B cell (primary cell): ENCODE measurements at regions not wholly inside any gene's neighbourhood (a gene's known extent, or its start where the extent isn't known, plus 50 kb on each side); places are given as distances from the start of the nearest gene placed in this dataset.

Experiments used
- ATAC-seq: fragments of 200-7000 bp; cut with Tn5 transposase; one replicate; pipeline ENCODE4 v1.10.0; 2021; ENCODE audit warnings: low read depth, mild to moderate bottlenecking, moderate number of reproducible peaks, moderate library complexity
- CTCF ChIA-PET: fragments of 350-600 bp; sonication (Branson Sonifier 250); formaldehyde crosslinking; loops from one replicate; lab custom pipeline; 2021; ENCODE audit warnings: antibody characterized with exemption, inconsistent platforms; lab: Charles Lee
- POLR2A ChIA-PET: fragments of 350-600 bp; sonication (Branson Sonifier 250); formaldehyde crosslinking; loops from one replicate; lab custom pipeline; 2021; ENCODE audit warnings: antibody characterized with exemption; lab: Charles Lee
- DNase-seq: peaks from one replicate; pipeline ENCODE4 v3.0.0; 2013
- H2AFZ ChIP-seq: 2 replicates; pipeline ENCODE4 v1.6.1; 2012; ENCODE audit warnings: mild to moderate bottlenecking, low read depth, low read length; ENCODE audit not compliant: insufficient read depth, poor library complexity, severe bottlenecking
- H3K27ac ChIP-seq, 2 donors: 1 replicate in 1 of 2; 2 replicates in 1 of 2; pipeline ENCODE4 v1.5.1; 2012 to 2013; ENCODE audit warnings: low read length in 2 of 2, mild to moderate bottlenecking in 2 of 2, moderate library complexity in 1 of 2
- H3K27me3 ChIP-seq, 4 experiments: fragments of 200-600 bp in 1 of 4; sonication (generic) in 1 of 4; replicated peaks in 1 of 4; 1 replicate in 2 of 4; 2 replicates in 2 of 4; pipeline versions ENCODE4 v1.6.1 to v1.7.0; 2013 to 2016; ENCODE audit warnings: low read length in 3 of 4, mild to moderate bottlenecking in 2 of 4, mixed read lengths in 1 of 4, moderate library complexity in 1 of 4; ENCODE audit not compliant: insufficient read depth in 4 of 4, control insufficient read depth in 3 of 4; ENCODE audit errors: control extremely low read depth in 1 of 4
- H3K36me3 ChIP-seq, 2 experiments: replicated peaks in 1 of 2; 1 replicate in 1 of 2; 2 replicates in 1 of 2; pipeline versions ENCODE4 v1.6.1 to v1.7.1; 2013; ENCODE audit warnings: low read length in 1 of 2; ENCODE audit not compliant: insufficient read depth in 2 of 2, control insufficient read depth in 1 of 2; ENCODE audit errors: control extremely low read depth in 1 of 2, extremely low read depth in 1 of 2
- H3K4me1 ChIP-seq, 2 donors: fragments of 200-600 bp in 1 of 2; sonication (generic) in 1 of 2; 1 replicate in 1 of 2; 2 replicates in 1 of 2; pipeline versions ENCODE4 v1.5.1 to v1.6.1; 2013 to 2017; ENCODE audit warnings: low read length in 2 of 2; ENCODE audit not compliant: control insufficient read depth in 2 of 2, insufficient read depth in 2 of 2
- H3K4me2 ChIP-seq: replicated peaks from 2 replicates; pipeline ENCODE3; 2012; ENCODE audit warnings: mild to moderate bottlenecking, low read depth, low read length; ENCODE audit not compliant: poor library complexity, severe bottlenecking
- H3K4me3 ChIP-seq, 5 experiments: fragments of 200-600 bp in 1 of 5; sonication (generic) in 1 of 5; 1 replicate in 3 of 5; 2 replicates in 2 of 5; pipeline versions ENCODE4 v1.5.1 to v1.7.0; 2011 to 2016; ENCODE audit warnings: low read length in 4 of 5, mild to moderate bottlenecking in 4 of 5, low read depth in 2 of 5, control low read depth in 1 of 5, moderate library complexity in 1 of 5; ENCODE audit not compliant: insufficient read depth in 1 of 5; ENCODE audit errors: control extremely low read depth in 1 of 5, extremely low read depth in 1 of 5
- H3K79me2 ChIP-seq: fragments of 200-600 bp; sonication (generic); one replicate; pipeline ENCODE4 v1.6.0; 2016; ENCODE audit warnings: low read length; ENCODE audit not compliant: control insufficient read depth, insufficient read depth
- H3K9ac ChIP-seq: fragments of 200-600 bp; sonication (generic); 2 replicates; pipeline ENCODE4 v1.6.1; 2017; ENCODE audit warnings: mild to moderate bottlenecking, low read length, moderate library complexity
- H3K9me3 ChIP-seq, 3 donors: one replicate each; pipeline versions ENCODE4 v1.6.1 to v1.7.1; 2013; ENCODE audit warnings: low read length in 2 of 3; ENCODE audit not compliant: control insufficient read depth in 2 of 3, insufficient read depth in 1 of 3; ENCODE audit errors: control extremely low read depth in 1 of 3
- H4K20me1 ChIP-seq: 2 replicates; pipeline ENCODE4 v1.6.0; 2012; ENCODE audit warnings: mild to moderate bottlenecking, low read length; ENCODE audit not compliant: insufficient read depth, control insufficient read depth, poor library complexity, severe bottlenecking
- H3K27ac Mint-ChIP-seq: one replicate; pipeline ENCODE4 v1.8.0; 2021; ENCODE audit warnings: mixed read lengths
- H3K27me3 Mint-ChIP-seq: one replicate; pipeline ENCODE4 v1.8.0; 2021; ENCODE audit warnings: mixed read lengths
- H3K4me1 Mint-ChIP-seq: one replicate; pipeline ENCODE4 v1.8.0; 2021; ENCODE audit warnings: mixed read lengths
- H3K4me3 Mint-ChIP-seq: one replicate; pipeline ENCODE4 v1.8.0; 2021; ENCODE audit warnings: mixed read lengths
- H3K9me3 Mint-ChIP-seq: one replicate; pipeline ENCODE4 v1.8.0; 2022; ENCODE audit warnings: mixed read lengths; ENCODE audit not compliant: insufficient read depth
- EZH2 ChIP-seq: IDR thresholded peaks from 2 replicates; pipeline ENCODE4 v1.6.1; 2012; ENCODE audit warnings: borderline replicate concordance, low read depth, mild to moderate bottlenecking, moderate library complexity, low read length; ENCODE audit not compliant: insufficient read depth, poor library complexity, severe bottlenecking
- WGBS: methylation state at CpG from one replicate; pipeline ENCODE4 v1.1.5; 2013; ENCODE audit warnings: missing lambda C conversion rate; ENCODE audit not compliant: insufficient coverage; 5-methylcytosine and 5-hydroxymethylcytosine counted together
- intact Hi-C: fragments of 100-400 bp; cut with micrococcal nuclease; formaldehyde crosslinking; loops from one replicate; pipeline ENCODE4 v1.10.0; 2022
- TF ChIP-seq, protein P1 (sequence below): fragments of 200-600 bp; IDR thresholded peaks from one replicate; pipeline ENCODE4 v1.8.0; 2022; ENCODE audit warnings: antibody characterized with exemption, mild to moderate bottlenecking

DNA sequence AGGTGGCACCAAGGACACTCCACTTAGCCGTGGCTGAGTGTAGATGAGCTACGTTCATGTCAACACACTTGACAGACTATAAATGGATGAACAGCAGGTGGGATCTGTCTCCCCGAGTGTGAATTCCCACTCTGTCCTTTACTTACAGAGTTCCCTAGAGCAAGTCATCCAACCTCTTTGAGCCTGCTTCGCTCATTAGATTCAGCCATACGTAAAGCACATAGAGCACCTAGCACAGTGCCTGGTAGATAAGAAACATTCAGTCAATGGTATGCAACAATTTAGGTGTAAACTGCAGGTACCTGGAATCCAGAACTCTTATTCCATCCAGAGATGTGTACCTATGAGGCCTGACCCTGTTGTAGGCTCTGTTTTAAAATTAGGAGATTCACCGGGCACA lies 227.8 kb upstream of the C16orf82 start:
- Mint-ChIP-seq H3K4me3 (no peak overlapping the region), H3K9me3 (no peaks in the 10 kb centered on the region), H3K27ac (no peak overlapping the region), H3K27me3 (peaks cover 4% of the 10 kb centered on the region), H3K4me1 (no peaks in the 10 kb centered on the region)
- POLR2A ChIA-PET: no interaction called here
- TF ChIP-seq, protein P1, sequence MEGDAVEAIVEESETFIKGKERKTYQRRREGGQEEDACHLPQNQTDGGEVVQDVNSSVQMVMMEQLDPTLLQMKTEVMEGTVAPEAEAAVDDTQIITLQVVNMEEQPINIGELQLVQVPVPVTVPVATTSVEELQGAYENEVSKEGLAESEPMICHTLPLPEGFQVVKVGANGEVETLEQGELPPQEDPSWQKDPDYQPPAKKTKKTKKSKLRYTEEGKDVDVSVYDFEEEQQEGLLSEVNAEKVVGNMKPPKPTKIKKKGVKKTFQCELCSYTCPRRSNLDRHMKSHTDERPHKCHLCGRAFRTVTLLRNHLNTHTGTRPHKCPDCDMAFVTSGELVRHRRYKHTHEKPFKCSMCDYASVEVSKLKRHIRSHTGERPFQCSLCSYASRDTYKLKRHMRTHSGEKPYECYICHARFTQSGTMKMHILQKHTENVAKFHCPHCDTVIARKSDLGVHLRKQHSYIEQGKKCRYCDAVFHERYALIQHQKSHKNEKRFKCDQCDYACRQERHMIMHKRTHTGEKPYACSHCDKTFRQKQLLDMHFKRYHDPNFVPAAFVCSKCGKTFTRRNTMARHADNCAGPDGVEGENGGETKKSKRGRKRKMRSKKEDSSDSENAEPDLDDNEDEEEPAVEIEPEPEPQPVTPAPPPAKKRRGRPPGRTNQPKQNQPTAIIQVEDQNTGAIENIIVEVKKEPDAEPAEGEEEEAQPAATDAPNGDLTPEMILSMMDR: no peak
- no peak for TF ChIP-seq EZH2
- no peak overlapping the region for H3K4me2 ChIP-seq
- no peaks in the 10 kb centered on the region for H3K9me3 ChIP-seq
- no peak overlapping the region for H3K4me3 ChIP-seq
- WGBS: 100% methylated on average over 6 of the region's 6 CpGs
- H3K36me3 ChIP-seq: no peaks in the 10 kb centered on the region
- no peaks in the 10 kb centered on the region for H3K4me1 ChIP-seq
- H3K27me3 ChIP-seq: no peaks in the 10 kb centered on the region
- H3K79me2 ChIP-seq: no peaks in the 10 kb centered on the region
- no peak overlapping the region for H3K27ac ChIP-seq
- intact Hi-C loops: no loop called here
- no peak overlapping the region for H2AFZ ChIP-seq
- ATAC-seq: no peak
- DNase-seq: no peak
- CTCF ChIA-PET: no interaction called here
- H4K20me1 ChIP-seq: no peaks in the 10 kb centered on the region
- H3K9ac ChIP-seq: no peak overlapping the region

- H3K27me3 Mint-ChIP-seq: peaks cover 5% of the 10 kb centered on the region
- POLR2A ChIA-PET: no interaction called here
- H3K9me3 Mint-ChIP-seq: no peaks in the 10 kb centered on the region
- H4K20me1 ChIP-seq: no peaks in the 10 kb centered on the region
- no peaks in the 10 kb centered on the region for H3K9me3 ChIP-seq
- CTCF ChIA-PET: no interaction called here
- DNase-seq (no peak), ATAC-seq (no peak)
- 67% methylated on average over 2 of the region's 7 CpGs for WGBS
- no peaks in the 10 kb centered on the region for H3K4me1 ChIP-seq
- no peak overlapping the region for H3K4me3 Mint-ChIP-seq
- H3K9ac ChIP-seq: no peak overlapping the region
- intact Hi-C loops: no loop called here
- H3K27me3 ChIP-seq: no peaks in the 10 kb centered on the region
- H3K79me2 ChIP-seq: no peaks in the 10 kb centered on the region
- H3K4me2 ChIP-seq: no peak overlapping the region
- no peaks in the 10 kb centered on the region for H3K36me3 ChIP-seq
- TF ChIP-seq EZH2: no peak
- TF ChIP-seq, protein P1: no peak
- no peaks in the 10 kb centered on the region for H3K4me1 Mint-ChIP-seq
- H2AFZ ChIP-seq: no peak overlapping the region
- no peak overlapping the region for H3K4me3 ChIP-seq
- H3K27ac ChIP-seq: no peak overlapping the region
- no peak overlapping the region for H3K27ac Mint-ChIP-seq
These were observed 226.0 kb upstream of the C16orf82 start for GRCh38 chr16:26840691-26841090.
